Esophagus (tissue), 2 donors: ENCODE measurements at regions not wholly inside any gene's neighbourhood (a gene's known extent, or its start where the extent isn't known, plus 50 kb on each side); places are given as distances from the start of the nearest gene placed in this dataset.

ENCODE experiments used
- H3K27ac ChIP-seq, 2 donors: one replicate each; pipeline ENCODE4 v1.5.1; 2013; ENCODE audit warnings: low read depth in 2 of 2, mild to moderate bottlenecking in 2 of 2, inconsistent platforms in 1 of 2, low read length in 1 of 2, moderate library complexity in 1 of 2
- H3K27me3 ChIP-seq, 2 donors: one replicate each; pipeline ENCODE4 v1.6.1; 2013; ENCODE audit warnings: low read length in 2 of 2, control low read depth in 1 of 2, mild to moderate bottlenecking in 1 of 2; ENCODE audit not compliant: insufficient read depth in 2 of 2, control insufficient read depth in 1 of 2
- H3K36me3 ChIP-seq, 2 donors: one replicate each; pipeline ENCODE4 v1.6.1; 2013; ENCODE audit warnings: low read length in 1 of 2; ENCODE audit not compliant: control insufficient read depth in 2 of 2, insufficient read depth in 2 of 2
- H3K4me1 ChIP-seq, 2 donors: one replicate each; pipeline ENCODE4 v1.6.1; 2013; ENCODE audit warnings: low read length in 1 of 2; ENCODE audit not compliant: control insufficient read depth in 2 of 2, insufficient read depth in 2 of 2
- H3K4me3 ChIP-seq, 2 donors: one replicate each; pipeline ENCODE4 v1.5.1; 2013; ENCODE audit warnings: low read length in 2 of 2, mild to moderate bottlenecking in 2 of 2, low read depth in 1 of 2, moderate library complexity in 1 of 2
- H3K9me3 ChIP-seq, 2 donors: one replicate each; pipeline ENCODE4 v1.6.1; 2013; ENCODE audit warnings: mild to moderate bottlenecking in 2 of 2, low read depth in 1 of 2, low read length in 1 of 2, moderate library complexity in 1 of 2; ENCODE audit not compliant: control insufficient read depth in 2 of 2, insufficient read depth in 1 of 2
- WGBS, 2 donors: extraction: QIAGEN DNeasy Blood & Tissue Kit; methylation state at CpG; one replicate each; pipeline ENCODE4 v1.1.7; 2013; 5-methylcytosine and 5-hydroxymethylcytosine counted together
- donor health status: healthy with polysubstance abuse.
- donor health status: Bipolar disorder and iron deficiency.

- no peaks in the 10 kb centered on the region for H3K27me3 ChIP-seq
- no peaks in the 10 kb centered on the region for H3K36me3 ChIP-seq
- no peaks in the 10 kb centered on the region for H3K4me1 ChIP-seq
- peaks cover 0 to 3% of the 10 kb centered on the region in 2 donors for H3K9me3 ChIP-seq
- H3K27ac ChIP-seq, result no peak overlapping the region
- no peak overlapping the region for H3K4me3 ChIP-seq
- 75 to 78% methylated on average over 4 of the region's 4 CpGs for WGBS, 2 donors
These were observed 151.8 kb downstream of the ST6GAL2 start for GRCh38 chr2:106734165-106734564.

- Histone ChIP-seq H3K9me3 (peaks cover 0 to 3% of the 10 kb centered on the region in 2 donors), H3K4me1 (no peaks in the 10 kb centered on the region), H3K27ac (no peak overlapping the region), H3K36me3 (no peaks in the 10 kb centered on the region), H3K4me3 (no peak overlapping the region), H3K27me3 (no peaks in the 10 kb centered on the region)
- 82 to 85% methylated on average over 5 of the region's 5 CpGs for WGBS, 2 donors
These were observed 150.2 kb downstream of the ST6GAL2 start for GRCh38 chr2:106735807-106736206.

- H3K36me3 ChIP-seq, result no peaks in the 10 kb centered on the region
- peaks cover 0 to 3% of the 10 kb centered on the region in 2 donors for H3K9me3 ChIP-seq
- H3K27ac ChIP-seq, result no peak overlapping the region
- H3K27me3 ChIP-seq, result no peaks in the 10 kb centered on the region
- 80 to 83% methylated on average over 2 of the region's 2 CpGs for WGBS, 2 donors
- H3K4me3 ChIP-seq, result no peak overlapping the region
- H3K4me1 ChIP-seq, result no peaks in the 10 kb centered on the region
These were observed 149.7 kb downstream of the ST6GAL2 start for GRCh38 chr2:106736221-106736620.

GRCh38 chr2:106745468-106745867, 140.5 kb downstream of the ST6GAL2 start:
- no peak overlapping the region for H3K4me3 ChIP-seq
- WGBS, 2 donors, result 50 to 64% methylated on average over 5 of the region's 5 CpGs
- no peaks in the 10 kb centered on the region for H3K36me3 ChIP-seq

GRCh38 chr2:106749823-106750222, 136.1 kb downstream of the ST6GAL2 start:
- Histone ChIP-seq H3K27ac (no peak overlapping the region), H3K4me1 (peaks cover 0 to 2% of the 10 kb centered on the region in 2 donors), H3K27me3 (no peaks in the 10 kb centered on the region), H3K9me3 (no peaks in the 10 kb centered on the region), H3K4me3 (no peak overlapping the region), H3K36me3 (no peaks in the 10 kb centered on the region)
- 54 to 58% methylated on average over 2 of the region's 2 CpGs for WGBS, 2 donors

More at GRCh38 chr2:106745468-106745867, 140.5 kb downstream of the ST6GAL2 start:
- Histone ChIP-seq H3K27me3 (no peaks in the 10 kb centered on the region), H3K27ac (no peak overlapping the region), H3K4me1 (peaks cover 0 to 2% of the 10 kb centered on the region in 2 donors), H3K9me3 (no peaks in the 10 kb centered on the region)
